Motor neuron (in vitro differentiated cells): ENCODE measurements at regions not wholly inside any gene's neighbourhood (a gene's known extent, or its start where the extent isn't known, plus 50 kb on each side); places are given as distances from the start of the nearest gene placed in this dataset.
"Not testable (repeated sequence)": the region's sequence is repeated elsewhere in the genome, so short reads cannot be mapped to it uniquely, and the experiment has no call there.

Source experiments
- ATAC-seq, 8 experiments: fragments of 200-7000 bp; cut with Tn5 transposase; replicated peaks in 6 of 8; 2 replicates each; pipeline ENCODE4 v1.8.0; 2021; ENCODE audit warnings: mild to moderate bottlenecking in 8 of 8, moderate library complexity in 8 of 8
- H3K27ac ChIP-seq, 2 donors: fragments of 250-450 bp; sonication (Bioruptor Pico); 2 replicates each; pipeline ENCODE4 v1.9.0; 2021; ENCODE audit warnings: antibody characterized with exemption in 2 of 2, mild to moderate bottlenecking in 2 of 2, moderate library complexity in 1 of 2
- H3K4me1 ChIP-seq, 2 donors: fragments of 250-450 bp; sonication (Bioruptor Pico); replicated peaks in 1 of 2; 2 replicates each; pipeline ENCODE4 v1.6.1; 2021; ENCODE audit warnings: antibody characterized with exemption in 2 of 2, mild to moderate bottlenecking in 2 of 2, moderate library complexity in 1 of 2
- H3K4me3 ChIP-seq, 5 donors: fragments of 250-450 bp; sonication (Bioruptor Pico); 2 replicates each; pipeline ENCODE4 v1.9.0; 2021; ENCODE audit warnings: antibody characterized with exemption in 5 of 5, mild to moderate bottlenecking in 5 of 5, moderate library complexity in 4 of 5
- WGBS, 10 experiments: fragments of 450-650 bp; shearing (Covaris generic); methylation state at CpG; one replicate each; pipeline ENCODE4 v1.0.0; 2022; 5-methylcytosine and 5-hydroxymethylcytosine counted together
- in situ Hi-C, 9 experiments: fragments of 400-800 bp; cut with MboI; loops; one replicate each; pipeline ENCODE4 v1.15.0; 2021; ENCODE audit warnings: low sequenced_read_pairs in 9 of 9, low pct_unique_long_range_greater_than_20kb in 2 of 9; ENCODE audit not compliant: unreplicated experiment in 9 of 9

- H3K27ac ChIP-seq, in situ Hi-C loops, ATAC-seq, H3K4me1 ChIP-seq, H3K4me3 ChIP-seq: not testable (repeated sequence)
Observed at GRCh38 chr5:87583704-87584103, 171.0 kb upstream of the CCNH start.

GRCh38 chr5:87582149-87582548, 169.4 kb upstream of the CCNH start:
- WGBS, 10 experiments, result 66 to 100% (median 90%) methylated on average over 1 to 4 of the region's 4 CpGs
- no peaks in the 10 kb centered on the region for H3K4me1 ChIP-seq
- no peak overlapping the region for H3K27ac ChIP-seq
- in situ Hi-C loops, result no loop called here
- no peak for ATAC-seq
- no peak overlapping the region for H3K4me3 ChIP-seq

GRCh38 chr5:87581661-87582060, 168.9 kb upstream of the CCNH start:
- Histone ChIP-seq H3K4me1 (no peaks in the 10 kb centered on the region), H3K27ac (no peak overlapping the region), H3K4me3 (no peak overlapping the region)
- in situ Hi-C loops, result no loop called here
- WGBS, 10 experiments, result 7 to 100% (median 67%) methylated on average over 1 of the region's 1 CpG; no CpG with 5 or more reads in 1 of the 10 experiments
- ATAC-seq, result no peak

- no peak for ATAC-seq
- no peaks in the 10 kb centered on the region for H3K4me1 ChIP-seq
- in situ Hi-C loops, result no loop called here
- no peak overlapping the region for H3K27ac ChIP-seq
- H3K4me3 ChIP-seq, result no peak overlapping the region
Observed at GRCh38 chr5:87579678-87580077, 166.9 kb upstream of the CCNH start.

- no peak overlapping the region for H3K4me3 ChIP-seq
- no peaks in the 10 kb centered on the region for H3K4me1 ChIP-seq
- WGBS, 10 experiments, result 0 to 100% (median 86%) methylated on average over 1 to 3 of the region's 3 CpGs; no CpG with 5 or more reads in 1 of the 10 experiments
- in situ Hi-C loops, result no loop called here
- no peak overlapping the region for H3K27ac ChIP-seq
- ATAC-seq, result no peak
Observed at GRCh38 chr5:87576867-87577266, 164.1 kb upstream of the CCNH start.

GRCh38 chr5:87576306-87576705, 163.6 kb upstream of the CCNH start:
- 13 to 91% (median 76%) methylated on average over 1 to 4 of the region's 4 CpGs; no CpG with 5 or more reads in 1 of the 10 experiments for WGBS, 10 experiments
- ATAC-seq, H3K4me3 ChIP-seq: not testable (repeated sequence)

GRCh38 chr5:87574106-87574505, 161.4 kb upstream of the CCNH start:
- no peak for ATAC-seq
- H3K27ac ChIP-seq, result no peak overlapping the region
- in situ Hi-C loops, result no loop called here
- H3K4me3 ChIP-seq, result no peak overlapping the region
- 0 to 100% (median 67%) methylated on average over 1 of the region's 1 CpG; no CpG with 5 or more reads in 3 of the 10 experiments for WGBS, 10 experiments
- no peaks in the 10 kb centered on the region for H3K4me1 ChIP-seq

More at GRCh38 chr5:87576306-87576705, 163.6 kb upstream of the CCNH start:
- in situ Hi-C loops, H3K4me1 ChIP-seq, H3K27ac ChIP-seq: not testable (repeated sequence)

GRCh38 chr5:87572611-87573010, 159.9 kb upstream of the CCNH start:
- Histone ChIP-seq H3K27ac (no peak overlapping the region), H3K4me3 (no peak overlapping the region), H3K4me1 (no peaks in the 10 kb centered on the region)
- no peak for ATAC-seq
- 29 to 100% (median 95%) methylated on average over 1 to 6 of the region's 8 CpGs; no CpG with 5 or more reads in 3 of the 10 experiments for WGBS, 10 experiments
- in situ Hi-C loops, result no loop called here

- Histone ChIP-seq H3K4me3 (no peak overlapping the region), H3K4me1 (no peaks in the 10 kb centered on the region), H3K27ac (no peak overlapping the region)
- in situ Hi-C loops, result no loop called here
- WGBS, 10 experiments, result 0 to 100% (median 78%) methylated on average over 1 to 2 of the region's 2 CpGs; no CpG with 5 or more reads in 2 of the 10 experiments
- peak in 2 of 8 experiments; percentile 42 to 60 for ATAC-seq
Observed at GRCh38 chr5:87572090-87572489, 159.4 kb upstream of the CCNH start.

GRCh38 chr5:87570366-87570765, 157.6 kb upstream of the CCNH start:
- WGBS, 10 experiments, result 13 to 100% (median 57%) methylated on average over 1 of the region's 1 CpG; no CpG with 5 or more reads in 1 of the 10 experiments
- H3K4me1 ChIP-seq, result no peaks in the 10 kb centered on the region
- ATAC-seq, result no peak
- H3K27ac ChIP-seq, result no peak overlapping the region
- in situ Hi-C loops, result no loop called here
- H3K4me3 ChIP-seq, result no peak overlapping the region

- WGBS, 10 experiments, result 7 to 100% (median 88%) methylated on average over 1 of the region's 1 CpG; no CpG with 5 or more reads in 1 of the 10 experiments
- no peak overlapping the region for H3K27ac ChIP-seq
- no peak for ATAC-seq
- no peak overlapping the region for H3K4me3 ChIP-seq
- no peaks in the 10 kb centered on the region for H3K4me1 ChIP-seq
- in situ Hi-C loops, result no loop called here
Observed at GRCh38 chr5:87562068-87562467, 149.3 kb upstream of the CCNH start.

- no peak for ATAC-seq
Observed at GRCh38 chr5:87560528-87560927, 147.8 kb upstream of the CCNH start.

GRCh38 chr5:87551911-87552310, 139.2 kb upstream of the CCNH start:
- peak in 3 of 8 experiments; percentile 73 to 98 (median 85) for ATAC-seq
- 0 to 91% (median 75%) methylated on average over 1 of the region's 1 CpG; no CpG with 5 or more reads in 1 of the 10 experiments for WGBS, 10 experiments
- Histone ChIP-seq H3K4me1 (no peaks in the 10 kb centered on the region), H3K4me3 (no peak overlapping the region), H3K27ac (no peak overlapping the region)
- in situ Hi-C loops, result no loop called here

More at GRCh38 chr5:87560528-87560927, 147.8 kb upstream of the CCNH start:
- H3K4me3 ChIP-seq, result no peak overlapping the region
- no peak overlapping the region for H3K27ac ChIP-seq
- 0 to 100% (median 86%) methylated on average over 1 to 2 of the region's 2 CpGs; no CpG with 5 or more reads in 4 of the 10 experiments for WGBS, 10 experiments
- in situ Hi-C loops, result no loop called here
- H3K4me1 ChIP-seq, result no peaks in the 10 kb centered on the region

- Histone ChIP-seq H3K4me1 (peaks cover 7 to 24% of the 10 kb centered on the region in 2 donors), H3K4me3 (no peak overlapping the region), H3K27ac (no peak overlapping the region)
- in situ Hi-C loops, result no loop called here
- ATAC-seq, result peak; percentile 73 to 91 (median 83)
- WGBS, 10 experiments, result 2 to 86% (median 39%) methylated on average over 1 to 5 of the region's 5 CpGs
Observed at GRCh38 chr5:87541676-87542075, 128.9 kb upstream of the CCNH start.
